HCT116 (cell line): ENCODE measurements at regions not wholly inside any gene's neighbourhood (a gene's known extent, or its start where the extent isn't known, plus 50 kb on each side); places are given as distances from the start of the nearest gene placed in this dataset.

Experiments
- CTCF ChIP-seq, 3 experiments: fragments of 200-600 bp in 1 of 3; sonication (generic) in 1 of 3; IDR thresholded peaks in 2 of 3; conservative IDR thresholded peaks in 1 of 3; 2 replicates each; pipeline ENCODE4 v1.5.1; 2012 to 2017; ENCODE audit warnings: low read depth in 2 of 3, low read length in 2 of 3, antibody characterized with exemption in 1 of 3, borderline replicate concordance in 1 of 3, control low read depth in 1 of 3, mild to moderate bottlenecking in 1 of 3, mixed read lengths in 1 of 3, mixed run types in 1 of 3, moderate library complexity in 1 of 3; ENCODE audit not compliant: insufficient read depth in 1 of 3
- EZH2 ChIP-seq: fragments of 200-600 bp; sonication (generic); IDR thresholded peaks from 2 replicates; pipeline ENCODE4 v1.6.1; 2017; ENCODE audit warnings: antibody characterized with exemption, mixed run types
- FOSL1 ChIP-seq: IDR thresholded peaks from 2 replicates; pipeline ENCODE4 v1.6.1; 2012; ENCODE audit warnings: low read depth
- POLR2A ChIP-seq: IDR thresholded peaks from 2 replicates; pipeline ENCODE4 v1.7.0; 2011; ENCODE audit warnings: borderline replicate concordance; ENCODE audit not compliant: insufficient read depth, insufficient read length; ENCODE audit errors: extremely low read depth
- POLR2AphosphoS5 ChIP-seq: IDR thresholded peaks from 2 replicates; pipeline ENCODE4 v1.6.1; 2011; ENCODE audit warnings: mild to moderate bottlenecking, low read depth, low read length, moderate library complexity
- TF ChIP-seq, protein P1 (sequence below): IDR thresholded peaks from 2 replicates; pipeline ENCODE4 v1.6.1; 2012

GRCh38 chr12:126157575-126157966 lies 1092.3 kb downstream of the AACS start:
- TF ChIP-seq POLR2A: no peak
- no peak for TF ChIP-seq CTCF (IDR thresholded peaks at IDR 0.05 in 2 of 3, conservative IDR thresholded peaks at IDR 0.05 in 1 of 3; ENCODE audit: borderline replicate concordance in 1 of 3, insufficient read depth in 1 of 3, low read depth in 2 of 3, low read length in 2 of 3)
- TF ChIP-seq FOSL1: no peak
- TF ChIP-seq EZH2: no peak
- TF ChIP-seq POLR2AphosphoS5: no peak
- TF ChIP-seq, protein P1, sequence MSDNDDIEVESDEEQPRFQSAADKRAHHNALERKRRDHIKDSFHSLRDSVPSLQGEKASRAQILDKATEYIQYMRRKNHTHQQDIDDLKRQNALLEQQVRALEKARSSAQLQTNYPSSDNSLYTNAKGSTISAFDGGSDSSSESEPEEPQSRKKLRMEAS: no peak
